ENCODE measurements at regions not wholly inside any gene's neighbourhood (a gene's known extent, or its start where the extent isn't known, plus 50 kb on each side); places are given as distances from the start of the nearest gene placed in this dataset.

GRCh38 chr2:67702937-67703336, 305.8 kb downstream of the ETAA1 start:
- Histone ChIP-seq H2AFZ (no peak overlapping the region), H4K20me1 (replicated peaks; ENCODE audit: insufficient read depth) (no peaks in the 10 kb centered on the region), H3K27me3 (ENCODE audit: insufficient read depth) (no peaks in the 10 kb centered on the region), H3K4me3 (no peak overlapping the region), H3K9me2 (ENCODE audit: insufficient read depth) (no peaks in the 10 kb centered on the region), H3K27ac (ENCODE audit: low read depth) (no peak overlapping the region), H3K4me1 (ENCODE audit: insufficient read depth) (no peaks in the 10 kb centered on the region), H3K36me3 (ENCODE audit: insufficient read depth) (no peaks in the 10 kb centered on the region), H3K4me2 (no peak overlapping the region), H3F3A (replicated peaks; ENCODE audit: low read depth) (no peaks in the 10 kb centered on the region), H3K79me2 (replicated peaks; ENCODE audit: insufficient read depth) (no peaks in the 10 kb centered on the region)
- Mint-ChIP-seq H3K9me3 (peaks cover 3% of the 10 kb centered on the region), H3K36me3 (ENCODE audit: low read depth) (no peaks in the 10 kb centered on the region), H3K27me3 (ENCODE audit: insufficient read depth, low read depth, poor library complexity) (no peaks in the 10 kb centered on the region), H3K4me1 (no peaks in the 10 kb centered on the region), H3K4me3 (no peak overlapping the region), H3K27ac (no peak overlapping the region)
- TF ChIP-seq REST (IDR thresholded peaks at IDR 0.05; ENCODE audit: unreplicated experiment) = no peak
- TF ChIP-seq ZNF462 (CRISPR knock-in tag; IDR thresholded peaks at IDR 0.05) = no peak
- no peak for TF ChIP-seq JUNB (IDR thresholded peaks at IDR 0.05; ENCODE audit: unreplicated experiment)
- DNase-seq (ENCODE audit: low spot score) (no peak), ATAC-seq (no peak)
